ENCODE measurements at regions not wholly inside any gene's neighbourhood (a gene's known extent, or its start where the extent isn't known, plus 50 kb on each side); places are given as distances from the start of the nearest gene placed in this dataset.
"Not testable (repeated sequence)": the region's sequence is repeated elsewhere in the genome, so short reads cannot be mapped to it uniquely, and the experiment has no call there.

DNA sequence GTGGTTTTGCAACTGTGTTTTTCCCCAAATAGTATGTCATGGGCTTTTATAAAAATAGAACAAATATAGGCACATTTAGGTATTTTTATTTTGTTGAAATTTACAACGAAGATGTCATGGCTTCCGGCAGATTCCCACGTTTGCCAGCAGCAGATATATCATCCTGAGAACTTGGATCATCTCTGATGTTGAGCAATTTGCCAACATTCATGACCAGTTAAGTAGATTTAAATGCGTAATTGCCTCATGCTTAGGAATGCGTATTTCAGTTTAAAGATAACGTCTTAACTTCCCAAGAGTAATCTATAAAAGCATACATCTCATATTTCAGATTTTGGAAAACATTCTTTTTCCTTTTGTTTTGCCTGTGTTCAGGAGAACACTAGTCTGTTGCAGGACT, 457.8 kb downstream of the QKI start:
- Histone ChIP-seq H3K36me3 (ENCODE audit: control insufficient read depth, insufficient read depth, low read length) (no peaks in the 10 kb centered on the region), H3K9me3 (ENCODE audit: control insufficient read depth, low read depth, low read length) (peaks cover 3% of the 10 kb centered on the region), H3K27me3 (ENCODE audit: control insufficient read depth, insufficient read depth, low read length) (no peaks in the 10 kb centered on the region), H3K4me3 (ENCODE audit: low read length) (no peak overlapping the region), H3K27ac (ENCODE audit: low read length) (no peak overlapping the region), H3K4me1 (ENCODE audit: control insufficient read depth, insufficient read depth, low read length) (no peaks in the 10 kb centered on the region)
- peak in 1 of 2 donors; percentile 10 for DNase-seq
- 75% methylated on average over 1 of the region's 6 CpGs for WGBS (ENCODE audit: insufficient coverage, low lambda C conversion rate)

DNA sequence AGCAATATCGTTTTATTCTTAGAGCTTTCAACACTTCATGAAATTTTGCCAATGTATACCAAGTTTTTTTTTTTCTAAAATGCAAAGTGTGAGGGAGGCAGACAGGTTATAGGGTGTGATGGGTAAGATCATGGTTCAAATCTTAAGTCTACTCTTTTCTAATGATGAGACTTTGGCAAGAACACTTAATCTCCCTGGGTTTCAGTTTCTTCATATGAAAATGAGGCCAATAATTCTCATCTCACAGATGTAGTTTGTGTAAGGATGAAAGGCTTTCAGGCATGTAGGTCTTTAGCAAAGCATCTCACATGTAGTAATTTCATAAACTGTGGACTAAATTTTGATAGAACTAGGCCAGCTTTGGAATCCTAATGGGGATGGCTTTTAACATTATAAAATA, 457.1 kb downstream of the QKI start:
- no peaks in the 10 kb centered on the region for H3K4me1 ChIP-seq (ENCODE audit: control insufficient read depth, insufficient read depth, low read length)
- H3K27ac ChIP-seq (ENCODE audit: low read length): no peak overlapping the region
- WGBS (ENCODE audit: insufficient coverage, low lambda C conversion rate): 100% methylated on average over 1 of the region's 1 CpG

GRCh38 chr6:163867518-163868292, 453.2 kb downstream of the QKI start:
- WGBS (ENCODE audit: insufficient coverage, low lambda C conversion rate): 90% methylated on average over 3 of the region's 31 CpGs
- no peak overlapping the region for H3K27ac ChIP-seq (ENCODE audit: low read length)
- H3K4me3 ChIP-seq (ENCODE audit: low read length): no peak overlapping the region
- DNase-seq: no peak
- no peaks in the 10 kb centered on the region for H3K27me3 ChIP-seq (ENCODE audit: control insufficient read depth, insufficient read depth, low read length)
- no peaks in the 10 kb centered on the region for H3K36me3 ChIP-seq (ENCODE audit: control insufficient read depth, insufficient read depth, low read length)
- H3K4me1 ChIP-seq (ENCODE audit: control insufficient read depth, insufficient read depth, low read length): no peaks in the 10 kb centered on the region
- H3K9me3 ChIP-seq (ENCODE audit: control insufficient read depth, low read depth, low read length): peaks cover 3% of the 10 kb centered on the region

More for the DNA sequence above, 457.1 kb downstream of the QKI start:
- no peak overlapping the region for H3K4me3 ChIP-seq (ENCODE audit: low read length)
- no peaks in the 10 kb centered on the region for H3K36me3 ChIP-seq (ENCODE audit: control insufficient read depth, insufficient read depth, low read length)
- peaks cover 3% of the 10 kb centered on the region for H3K9me3 ChIP-seq (ENCODE audit: control insufficient read depth, low read depth, low read length)
- no peaks in the 10 kb centered on the region for H3K27me3 ChIP-seq (ENCODE audit: control insufficient read depth, insufficient read depth, low read length)
- DNase-seq: no peak

DNA sequence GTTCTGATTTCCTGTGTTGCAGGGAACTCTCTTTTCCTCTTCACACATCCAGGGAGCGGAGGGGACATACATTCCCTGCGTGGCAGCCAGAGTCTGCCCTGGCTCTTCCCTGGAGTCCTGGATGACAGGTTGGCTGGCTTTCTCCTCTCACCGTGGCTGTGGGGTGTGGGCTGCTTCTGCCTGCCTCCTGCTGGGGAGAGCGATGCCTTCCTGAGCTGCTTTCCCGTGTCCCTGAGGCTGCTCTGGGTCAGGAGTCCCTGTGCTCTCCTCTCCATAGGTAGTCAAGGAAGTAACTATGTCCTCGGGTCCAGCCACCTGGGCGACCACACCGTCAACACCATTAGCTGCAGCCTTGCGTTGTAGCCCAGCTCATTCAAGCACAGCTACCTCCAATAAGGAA, 451.7 kb downstream of the QKI start:
- H3K4me1 ChIP-seq (ENCODE audit: control insufficient read depth, insufficient read depth, low read length): no peaks in the 10 kb centered on the region
- WGBS (ENCODE audit: insufficient coverage, low lambda C conversion rate): no CpG with 5 or more reads among the region's 9 CpGs

DNA sequence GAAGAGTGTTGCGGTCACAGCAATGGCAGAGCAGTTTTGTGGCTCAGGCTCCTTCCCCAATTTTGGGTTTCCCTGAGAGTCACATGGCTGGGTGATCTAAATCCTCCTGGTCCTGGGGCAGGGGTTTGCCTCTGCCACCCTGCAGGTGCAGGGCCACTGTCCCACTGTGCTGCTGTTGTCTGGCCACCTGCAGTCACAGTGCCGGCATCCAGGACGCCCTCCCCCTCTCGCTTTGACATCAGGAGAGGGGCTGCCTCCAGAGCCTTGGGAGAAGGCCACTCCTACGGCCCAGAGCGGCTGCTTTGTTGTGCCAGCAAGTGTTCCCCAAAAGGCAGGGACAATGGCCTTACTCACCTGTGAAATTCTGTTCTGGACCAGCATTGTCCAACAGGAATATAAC, 449.0 kb downstream of the QKI start:
- Histone ChIP-seq H3K9me3 (ENCODE audit: control insufficient read depth, low read depth, low read length) (peaks cover 3% of the 10 kb centered on the region), H3K4me1 (ENCODE audit: control insufficient read depth, insufficient read depth, low read length) (no peaks in the 10 kb centered on the region), H3K27me3 (ENCODE audit: control insufficient read depth, insufficient read depth, low read length) (no peaks in the 10 kb centered on the region), H3K36me3 (ENCODE audit: control insufficient read depth, insufficient read depth, low read length) (no peaks in the 10 kb centered on the region), H3K4me3 (ENCODE audit: low read length) (no peak overlapping the region), H3K27ac (ENCODE audit: low read length) (no peak overlapping the region)
- DNase-seq: no peak
- WGBS (ENCODE audit: insufficient coverage, low lambda C conversion rate): no CpG with 5 or more reads among the region's 6 CpGs

More for the DNA sequence above, 451.7 kb downstream of the QKI start:
- no peaks in the 10 kb centered on the region for H3K27me3 ChIP-seq (ENCODE audit: control insufficient read depth, insufficient read depth, low read length)
- no peak overlapping the region for H3K27ac ChIP-seq (ENCODE audit: low read length)
- no peak overlapping the region for H3K4me3 ChIP-seq (ENCODE audit: low read length)
- no peaks in the 10 kb centered on the region for H3K36me3 ChIP-seq (ENCODE audit: control insufficient read depth, insufficient read depth, low read length)
- H3K9me3 ChIP-seq (ENCODE audit: control insufficient read depth, low read depth, low read length): peaks cover 3% of the 10 kb centered on the region
- DNase-seq: no peak

- 100% methylated on average over 1 of the region's 5 CpGs for WGBS (ENCODE audit: insufficient coverage, low lambda C conversion rate)
- Histone ChIP-seq H3K27me3 (ENCODE audit: control insufficient read depth, insufficient read depth, low read length) (no peaks in the 10 kb centered on the region), H3K4me3 (ENCODE audit: low read length) (no peak overlapping the region), H3K9me3 (ENCODE audit: control insufficient read depth, low read depth, low read length) (no peaks in the 10 kb centered on the region), H3K27ac (ENCODE audit: low read length) (no peak overlapping the region), H3K36me3 (ENCODE audit: control insufficient read depth, insufficient read depth, low read length) (no peaks in the 10 kb centered on the region), H3K4me1 (ENCODE audit: control insufficient read depth, insufficient read depth, low read length) (no peaks in the 10 kb centered on the region)
- no peak for DNase-seq
Measured at GRCh38 chr6:163862701-163863100, 448.2 kb downstream of the QKI start.

DNA sequence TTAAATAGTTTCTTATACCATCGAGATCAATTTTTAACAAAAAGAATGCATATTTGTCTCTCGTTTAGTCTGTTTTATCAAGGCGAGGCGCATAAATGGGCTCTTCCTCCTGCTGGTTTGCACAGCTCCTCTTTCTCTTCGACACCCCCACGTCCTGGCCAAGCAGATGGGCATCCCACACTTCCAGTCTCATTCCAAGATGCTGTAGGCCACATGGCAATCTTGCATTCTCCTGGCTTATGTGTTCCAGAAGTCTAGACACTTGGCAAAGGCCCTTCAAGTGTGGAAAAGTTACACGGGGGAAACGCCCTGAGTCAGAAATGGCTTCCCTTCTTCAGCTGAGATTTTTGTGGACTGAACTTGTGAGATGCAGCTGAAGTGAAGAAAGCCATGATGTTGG, 447.1 kb downstream of the QKI start:
- H3K9me3 ChIP-seq (ENCODE audit: control insufficient read depth, low read depth, low read length): no peaks in the 10 kb centered on the region
- WGBS (ENCODE audit: insufficient coverage, low lambda C conversion rate): 86% methylated on average over 4 of the region's 8 CpGs
- H3K27me3 ChIP-seq (ENCODE audit: control insufficient read depth, insufficient read depth, low read length): no peaks in the 10 kb centered on the region
- H3K4me3 ChIP-seq (ENCODE audit: low read length): no peak overlapping the region
- no peak for DNase-seq
- no peak overlapping the region for H3K27ac ChIP-seq (ENCODE audit: low read length)
- no peaks in the 10 kb centered on the region for H3K4me1 ChIP-seq (ENCODE audit: control insufficient read depth, insufficient read depth, low read length)
- no peaks in the 10 kb centered on the region for H3K36me3 ChIP-seq (ENCODE audit: control insufficient read depth, insufficient read depth, low read length)

GRCh38 chr6:163860287-163861081, 446.0 kb downstream of the QKI start:
- Histone ChIP-seq H3K27ac (ENCODE audit: low read length) (no peak overlapping the region), H3K36me3 (ENCODE audit: control insufficient read depth, insufficient read depth, low read length) (no peaks in the 10 kb centered on the region), H3K27me3 (ENCODE audit: control insufficient read depth, insufficient read depth, low read length) (no peaks in the 10 kb centered on the region), H3K4me1 (ENCODE audit: control insufficient read depth, insufficient read depth, low read length) (no peaks in the 10 kb centered on the region), H3K9me3 (ENCODE audit: control insufficient read depth, low read depth, low read length) (no peaks in the 10 kb centered on the region), H3K4me3 (ENCODE audit: low read length) (no peak overlapping the region)
- DNase-seq: no peak
- WGBS (ENCODE audit: insufficient coverage, low lambda C conversion rate): no CpG with 5 or more reads among the region's 12 CpGs

- H3K4me3 ChIP-seq (ENCODE audit: low read length); H3K27me3 ChIP-seq (ENCODE audit: control insufficient read depth, insufficient read depth, low read length); H3K36me3 ChIP-seq (ENCODE audit: control insufficient read depth, insufficient read depth, low read length); H3K4me1 ChIP-seq (ENCODE audit: control insufficient read depth, insufficient read depth, low read length); DNase-seq; H3K27ac ChIP-seq (ENCODE audit: low read length); H3K9me3 ChIP-seq (ENCODE audit: control insufficient read depth, low read depth, low read length): not testable (repeated sequence)
- 96% methylated on average over 4 of the region's 5 CpGs for WGBS (ENCODE audit: insufficient coverage, low lambda C conversion rate)
Measured at GRCh38 chr6:163858870-163859269, 444.4 kb downstream of the QKI start.

GRCh38 chr6:163857421-163857820, 442.9 kb downstream of the QKI start:
- no peak overlapping the region for H3K4me3 ChIP-seq (ENCODE audit: low read length)
- no peaks in the 10 kb centered on the region for H3K27me3 ChIP-seq (ENCODE audit: control insufficient read depth, insufficient read depth, low read length)
- H3K9me3 ChIP-seq (ENCODE audit: control insufficient read depth, low read depth, low read length): no peaks in the 10 kb centered on the region
- no peaks in the 10 kb centered on the region for H3K4me1 ChIP-seq (ENCODE audit: control insufficient read depth, insufficient read depth, low read length)
- H3K27ac ChIP-seq (ENCODE audit: low read length): no peak overlapping the region
- no peak for DNase-seq
- no peaks in the 10 kb centered on the region for H3K36me3 ChIP-seq (ENCODE audit: control insufficient read depth, insufficient read depth, low read length)
- WGBS (ENCODE audit: insufficient coverage, low lambda C conversion rate): no CpG with 5 or more reads among the region's 2 CpGs
